ENCODE measurements at regions not wholly inside any gene's neighbourhood (a gene's known extent, or its start where the extent isn't known, plus 50 kb on each side); places are given as distances from the start of the nearest gene placed in this dataset.

DNA sequence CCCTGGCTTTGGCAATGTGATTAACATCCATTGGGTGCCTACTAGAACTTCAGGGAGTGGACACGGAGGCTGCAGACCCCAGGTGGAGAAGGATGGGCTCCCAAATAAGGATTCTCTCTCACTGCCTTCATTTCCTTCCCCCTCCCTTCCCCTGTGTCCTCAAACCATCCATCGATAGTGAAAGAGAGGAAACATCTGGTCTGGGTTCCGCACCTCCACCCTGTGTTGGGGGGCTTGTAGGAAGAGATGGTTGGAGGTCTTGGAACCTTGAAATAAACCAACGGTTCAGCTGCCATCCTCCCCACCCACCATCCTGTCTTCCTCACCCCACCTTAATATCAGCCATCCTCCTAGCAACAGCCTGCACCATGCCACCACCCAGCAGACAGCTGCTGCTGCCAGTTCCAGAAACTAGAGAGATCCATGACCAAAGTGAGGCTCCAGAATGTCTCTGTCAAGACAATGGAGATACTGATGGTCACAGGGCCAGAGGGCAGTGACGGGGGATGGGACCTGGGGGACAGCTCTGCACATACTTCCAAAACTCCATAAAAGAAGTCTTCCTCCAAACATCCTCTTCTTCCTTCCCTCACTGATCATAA lies 153.1 kb upstream of the CCND2 start:
- TF ChIP-seq CTCF (IDR thresholded peaks at IDR 0.05) (no peak), POLR2A (IDR thresholded peaks at IDR 0.05) (no peak)
